ENCODE measurements at regions not wholly inside any gene's neighbourhood (a gene's known extent, or its start where the extent isn't known, plus 50 kb on each side); places are given as distances from the start of the nearest gene placed in this dataset.

DNA sequence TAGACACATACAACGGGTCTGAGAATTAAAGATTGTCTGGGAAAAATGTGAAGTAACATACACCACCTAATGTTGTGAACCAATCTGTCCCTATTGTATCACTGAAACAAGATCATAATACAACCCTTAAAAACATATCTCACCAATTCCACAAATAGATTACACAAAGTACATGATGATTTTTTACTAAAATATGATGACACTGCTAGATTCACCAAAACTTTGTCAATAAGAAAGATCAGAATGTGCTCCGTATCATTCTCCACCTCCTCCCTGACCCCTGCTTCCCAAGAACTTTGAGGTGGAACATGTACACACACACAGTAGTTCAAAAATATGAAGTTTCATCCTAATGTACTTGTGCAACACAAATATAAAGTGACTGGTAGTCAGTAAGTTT, 862.0 kb downstream of the PCDH18 start:
- H3K4me1 Mint-ChIP-seq (ENCODE audit: unreplicated experiment), result peaks cover 6% of the 10 kb centered on the region
- TF ChIP-seq, protein P1, sequence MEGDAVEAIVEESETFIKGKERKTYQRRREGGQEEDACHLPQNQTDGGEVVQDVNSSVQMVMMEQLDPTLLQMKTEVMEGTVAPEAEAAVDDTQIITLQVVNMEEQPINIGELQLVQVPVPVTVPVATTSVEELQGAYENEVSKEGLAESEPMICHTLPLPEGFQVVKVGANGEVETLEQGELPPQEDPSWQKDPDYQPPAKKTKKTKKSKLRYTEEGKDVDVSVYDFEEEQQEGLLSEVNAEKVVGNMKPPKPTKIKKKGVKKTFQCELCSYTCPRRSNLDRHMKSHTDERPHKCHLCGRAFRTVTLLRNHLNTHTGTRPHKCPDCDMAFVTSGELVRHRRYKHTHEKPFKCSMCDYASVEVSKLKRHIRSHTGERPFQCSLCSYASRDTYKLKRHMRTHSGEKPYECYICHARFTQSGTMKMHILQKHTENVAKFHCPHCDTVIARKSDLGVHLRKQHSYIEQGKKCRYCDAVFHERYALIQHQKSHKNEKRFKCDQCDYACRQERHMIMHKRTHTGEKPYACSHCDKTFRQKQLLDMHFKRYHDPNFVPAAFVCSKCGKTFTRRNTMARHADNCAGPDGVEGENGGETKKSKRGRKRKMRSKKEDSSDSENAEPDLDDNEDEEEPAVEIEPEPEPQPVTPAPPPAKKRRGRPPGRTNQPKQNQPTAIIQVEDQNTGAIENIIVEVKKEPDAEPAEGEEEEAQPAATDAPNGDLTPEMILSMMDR (IDR thresholded peaks at IDR 0.05), result no peak
- H3K36me3 Mint-ChIP-seq (ENCODE audit: unreplicated experiment), result no peaks in the 10 kb centered on the region
- no peak overlapping the region for H3K27ac Mint-ChIP-seq (ENCODE audit: unreplicated experiment)
- peaks cover 3% of the 10 kb centered on the region for H3K9me3 Mint-ChIP-seq (ENCODE audit: unreplicated experiment)
- no peaks in the 10 kb centered on the region for H3K27me3 Mint-ChIP-seq (ENCODE audit: unreplicated experiment)
- no peak overlapping the region for H3K4me3 Mint-ChIP-seq (ENCODE audit: unreplicated experiment)
- no peak for DNase-seq (ENCODE audit: extremely low spot score, unreplicated experiment)

GRCh38 chr4:136664988-136665387, 867.3 kb downstream of the PCDH18 start:
- H3K4me1 Mint-ChIP-seq (ENCODE audit: unreplicated experiment), result peaks cover 13% of the 10 kb centered on the region
- TF ChIP-seq, protein P1 (IDR thresholded peaks at IDR 0.05), result no peak
- no peak overlapping the region for H3K4me3 Mint-ChIP-seq (ENCODE audit: unreplicated experiment)
- no peak overlapping the region for H3K27ac Mint-ChIP-seq (ENCODE audit: unreplicated experiment)
- no peaks in the 10 kb centered on the region for H3K27me3 Mint-ChIP-seq (ENCODE audit: unreplicated experiment)
- peaks cover 21% of the 10 kb centered on the region for H3K9me3 Mint-ChIP-seq (ENCODE audit: unreplicated experiment)
- peaks cover 3% of the 10 kb centered on the region for H3K36me3 Mint-ChIP-seq (ENCODE audit: unreplicated experiment)
- no peak for DNase-seq (ENCODE audit: extremely low spot score, unreplicated experiment)

DNA sequence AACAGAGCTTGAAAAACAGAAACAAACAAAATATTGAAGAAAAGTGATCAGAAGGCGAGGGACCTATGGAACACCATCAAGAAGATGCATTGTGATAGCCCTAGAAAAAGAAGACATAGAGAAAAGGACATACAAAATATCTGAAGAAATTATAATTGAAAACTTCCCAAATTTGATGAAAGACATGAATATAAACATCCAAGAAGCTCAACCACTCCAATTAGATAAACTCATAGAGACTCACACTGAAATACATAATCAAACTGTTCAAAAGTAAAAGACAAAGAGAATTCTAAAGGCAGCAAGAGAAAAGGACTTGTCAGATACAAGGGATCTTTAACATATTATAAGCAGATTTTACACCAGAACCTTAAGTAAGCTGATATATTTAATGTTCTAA, 869.8 kb downstream of the PCDH18 start:
- Mint-ChIP-seq H3K4me3 (ENCODE audit: unreplicated experiment) (no peak overlapping the region), H3K4me1 (ENCODE audit: unreplicated experiment) (peaks cover 7% of the 10 kb centered on the region), H3K9me3 (ENCODE audit: unreplicated experiment) (peaks cover 21% of the 10 kb centered on the region), H3K27ac (ENCODE audit: unreplicated experiment) (no peak overlapping the region), H3K27me3 (ENCODE audit: unreplicated experiment) (no peaks in the 10 kb centered on the region), H3K36me3 (ENCODE audit: unreplicated experiment) (peaks cover 3% of the 10 kb centered on the region)
- TF ChIP-seq, protein P1 (IDR thresholded peaks at IDR 0.05), result no peak
- no peak for DNase-seq (ENCODE audit: extremely low spot score, unreplicated experiment)

DNA sequence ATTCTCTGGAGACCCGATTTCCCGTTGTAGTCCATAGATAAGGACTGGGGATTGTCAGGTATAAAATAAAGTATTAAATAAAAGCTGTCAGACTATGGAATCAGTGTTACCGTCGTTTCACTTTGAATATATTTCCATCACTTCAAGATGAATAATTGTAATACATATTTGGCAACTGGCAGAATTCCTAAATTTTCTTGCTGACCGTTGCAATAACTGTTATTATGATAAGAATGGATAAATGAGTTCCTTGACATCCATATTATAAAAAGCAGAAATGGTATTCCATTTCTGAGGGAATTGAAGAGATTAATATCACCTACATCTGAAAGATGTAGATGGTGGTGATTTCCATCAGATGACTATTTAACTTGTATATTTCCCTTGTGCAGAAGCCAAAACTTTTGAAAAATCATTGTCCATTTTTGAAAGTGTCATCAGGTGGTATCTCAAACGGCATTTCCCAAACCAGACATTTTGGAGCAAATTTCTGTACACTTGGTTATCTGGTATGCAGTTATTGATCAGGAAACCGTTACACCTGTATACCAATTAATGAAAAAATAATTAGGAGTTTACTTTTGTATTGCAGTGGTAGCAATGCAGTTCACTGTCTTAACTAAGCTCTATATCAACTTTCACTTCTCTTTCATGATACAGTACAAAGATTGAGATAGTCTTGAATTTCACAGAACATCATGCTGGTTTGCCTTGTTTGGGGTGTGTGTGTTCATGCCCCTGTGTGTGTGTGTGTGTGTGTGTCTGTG, 878.5 kb downstream of the PCDH18 start:
- Mint-ChIP-seq H3K27ac (ENCODE audit: unreplicated experiment) (no peak overlapping the region), H3K27me3 (ENCODE audit: unreplicated experiment) (no peaks in the 10 kb centered on the region), H3K9me3 (ENCODE audit: unreplicated experiment) (no peaks in the 10 kb centered on the region), H3K36me3 (ENCODE audit: unreplicated experiment) (no peaks in the 10 kb centered on the region), H3K4me1 (ENCODE audit: unreplicated experiment) (peaks cover 9% of the 10 kb centered on the region), H3K4me3 (ENCODE audit: unreplicated experiment) (no peak overlapping the region)
- TF ChIP-seq, protein P1 (IDR thresholded peaks at IDR 0.05), result no peak
- DNase-seq (ENCODE audit: extremely low spot score, unreplicated experiment), result no peak

DNA sequence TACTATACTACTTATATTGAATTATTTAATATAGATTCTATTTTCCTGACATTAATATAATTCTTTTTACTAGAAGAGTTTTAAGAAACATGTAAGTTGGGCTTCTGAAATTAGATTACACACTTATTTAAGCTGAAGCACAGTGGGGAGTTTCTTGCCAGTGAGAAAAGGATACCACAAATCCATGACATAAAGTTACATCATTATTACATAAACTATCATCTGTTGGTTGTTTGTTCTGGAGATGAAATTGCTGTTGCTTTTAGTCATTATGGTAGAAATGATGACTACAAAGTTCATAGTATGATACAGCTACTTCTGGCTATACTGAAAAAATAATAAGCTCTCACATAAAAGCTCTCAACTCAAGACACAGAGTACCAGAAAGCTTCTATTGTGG, 880.4 kb downstream of the PCDH18 start:
- H3K9me3 Mint-ChIP-seq (ENCODE audit: unreplicated experiment), result no peaks in the 10 kb centered on the region
- DNase-seq (ENCODE audit: extremely low spot score, unreplicated experiment), result no peak
- no peak overlapping the region for H3K4me3 Mint-ChIP-seq (ENCODE audit: unreplicated experiment)
- H3K36me3 Mint-ChIP-seq (ENCODE audit: unreplicated experiment), result no peaks in the 10 kb centered on the region
- TF ChIP-seq, protein P1 (IDR thresholded peaks at IDR 0.05), result no peak
- H3K27ac Mint-ChIP-seq (ENCODE audit: unreplicated experiment), result no peak overlapping the region
- H3K27me3 Mint-ChIP-seq (ENCODE audit: unreplicated experiment), result no peaks in the 10 kb centered on the region
- H3K4me1 Mint-ChIP-seq (ENCODE audit: unreplicated experiment), result peaks cover 9% of the 10 kb centered on the region
